Chondrocyte (in vitro differentiated cells): ENCODE measurements at regions not wholly inside any gene's neighbourhood (a gene's known extent, or its start where the extent isn't known, plus 50 kb on each side); places are given as distances from the start of the nearest gene placed in this dataset.

Experiments
- DNase-seq: peaks from one replicate; pipeline ENCODE4 v3.0.0; 2021; ENCODE audit warnings: mixed read lengths, low spot score
- H3K27ac Mint-ChIP-seq: one replicate; pipeline ENCODE4 v1.8.0; 2021; ENCODE audit warnings: mild to moderate bottlenecking, moderate library complexity, mixed read lengths; ENCODE audit not compliant: unreplicated experiment
- H3K27me3 Mint-ChIP-seq: 2 replicates; pipeline ENCODE4 v1.8.0; 2021; ENCODE audit warnings: low read depth, mixed read lengths
- H3K36me3 Mint-ChIP-seq: 2 replicates; pipeline ENCODE4 v1.8.0; 2021; ENCODE audit warnings: low read depth, mixed read lengths
- H3K4me1 Mint-ChIP-seq: 2 replicates; pipeline ENCODE4 v1.8.0; 2021; ENCODE audit warnings: low read depth, mild to moderate bottlenecking, mixed read lengths
- H3K4me3 Mint-ChIP-seq: one replicate; pipeline ENCODE4 v1.8.0; 2021; ENCODE audit warnings: mild to moderate bottlenecking, moderate library complexity, mixed read lengths; ENCODE audit not compliant: unreplicated experiment
- H3K9me3 Mint-ChIP-seq: 2 replicates; pipeline ENCODE4 v1.8.0; 2021; ENCODE audit warnings: low read depth, mixed read lengths
- CTCF ChIP-seq: fragments of 200-600 bp; sonication (generic); IDR thresholded peaks from 2 replicates; pipeline ENCODE4 v1.5.0; 2021; ENCODE audit warnings: antibody characterized with exemption, mild to moderate bottlenecking, moderate library complexity

DNA sequence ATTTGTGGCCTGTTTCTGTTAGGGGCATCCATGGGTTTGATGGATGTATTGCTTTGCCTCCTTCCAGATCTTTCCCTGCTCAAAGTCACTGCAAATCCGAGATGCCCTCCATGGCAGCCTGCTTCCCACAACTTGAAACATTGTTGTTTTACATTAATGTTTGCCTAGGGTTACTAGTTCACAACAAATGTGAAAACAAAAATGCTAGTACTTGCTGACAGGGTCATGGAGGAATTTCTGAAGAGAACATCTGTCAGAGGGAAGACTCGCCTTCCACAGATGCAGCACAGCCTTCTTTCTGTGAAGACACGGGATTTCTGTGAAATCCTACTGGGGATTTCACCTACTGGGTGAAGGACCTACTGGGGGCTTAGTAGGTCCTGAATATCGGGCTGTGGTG lies 260.0 kb upstream of the FN1 start:
- peaks cover 13% of the 10 kb centered on the region for H3K9me3 Mint-ChIP-seq
- H3K36me3 Mint-ChIP-seq = peaks cover 7% of the 10 kb centered on the region
- TF ChIP-seq CTCF = no peak
- H3K4me3 Mint-ChIP-seq = no peak overlapping the region
- DNase-seq = no peak
- H3K27me3 Mint-ChIP-seq = no peaks in the 10 kb centered on the region
- peak overlapping the region; percentile 47 for H3K27ac Mint-ChIP-seq
- peaks cover 76% of the 10 kb centered on the region for H3K4me1 Mint-ChIP-seq

GRCh38 chr2:215693999-215694580 lies 258.2 kb upstream of the FN1 start:
- H3K4me3 Mint-ChIP-seq = no peak overlapping the region

DNA sequence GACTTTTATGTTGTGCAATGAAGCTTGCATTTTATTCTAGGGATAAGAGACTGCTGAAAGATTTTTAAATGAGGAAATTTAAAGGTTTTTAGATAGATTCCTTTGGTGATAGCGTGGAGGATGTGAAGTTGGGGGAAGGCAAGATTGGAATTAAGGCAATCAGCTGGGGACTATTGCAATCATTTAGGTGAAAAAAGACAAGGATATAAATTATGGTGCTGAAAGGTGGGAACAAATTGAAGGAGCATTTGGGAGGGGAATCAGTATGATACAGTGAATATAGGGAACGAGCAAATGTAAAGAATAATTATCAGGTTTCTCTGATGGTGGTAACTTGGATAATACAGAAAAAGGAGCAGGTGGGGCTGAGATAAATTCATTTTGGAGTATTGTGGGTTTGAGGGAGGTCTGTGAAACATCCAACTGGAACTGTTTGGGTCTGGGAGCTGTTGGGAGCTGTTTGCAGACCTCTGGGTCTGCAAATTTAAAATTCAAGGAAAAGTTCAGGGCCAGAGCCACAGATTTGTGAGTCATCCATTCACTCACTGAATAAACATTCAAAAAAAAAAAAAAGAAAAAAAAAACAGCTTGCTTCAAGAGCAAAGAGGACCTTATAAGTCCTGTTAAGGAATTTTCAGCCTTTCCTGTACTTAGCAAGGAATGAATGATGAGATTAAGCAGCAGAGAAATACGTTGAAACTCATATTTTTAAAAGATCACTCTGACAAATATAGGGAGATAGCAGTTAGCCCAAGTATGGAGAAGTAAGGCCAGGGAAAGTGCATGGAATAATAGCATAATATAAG lies 257.5 kb upstream of the FN1 start:
- Mint-ChIP-seq H3K9me3 (peaks cover 7% of the 10 kb centered on the region), H3K4me1 (peaks cover 53% of the 10 kb centered on the region), H3K27ac (peak overlapping the region; percentile 87), H3K4me3 (no peak overlapping the region), H3K36me3 (peaks cover 5% of the 10 kb centered on the region), H3K27me3 (no peaks in the 10 kb centered on the region)
- TF ChIP-seq CTCF = no peak
- DNase-seq = no peak

More at GRCh38 chr2:215693999-215694580, 258.2 kb upstream of the FN1 start:
- Mint-ChIP-seq H3K27ac (peak overlapping the region; percentile 87), H3K4me1 (peaks cover 60% of the 10 kb centered on the region), H3K9me3 (peaks cover 9% of the 10 kb centered on the region), H3K27me3 (no peaks in the 10 kb centered on the region), H3K36me3 (peaks cover 5% of the 10 kb centered on the region)
- TF ChIP-seq CTCF = no peak
- DNase-seq = no peak

DNA sequence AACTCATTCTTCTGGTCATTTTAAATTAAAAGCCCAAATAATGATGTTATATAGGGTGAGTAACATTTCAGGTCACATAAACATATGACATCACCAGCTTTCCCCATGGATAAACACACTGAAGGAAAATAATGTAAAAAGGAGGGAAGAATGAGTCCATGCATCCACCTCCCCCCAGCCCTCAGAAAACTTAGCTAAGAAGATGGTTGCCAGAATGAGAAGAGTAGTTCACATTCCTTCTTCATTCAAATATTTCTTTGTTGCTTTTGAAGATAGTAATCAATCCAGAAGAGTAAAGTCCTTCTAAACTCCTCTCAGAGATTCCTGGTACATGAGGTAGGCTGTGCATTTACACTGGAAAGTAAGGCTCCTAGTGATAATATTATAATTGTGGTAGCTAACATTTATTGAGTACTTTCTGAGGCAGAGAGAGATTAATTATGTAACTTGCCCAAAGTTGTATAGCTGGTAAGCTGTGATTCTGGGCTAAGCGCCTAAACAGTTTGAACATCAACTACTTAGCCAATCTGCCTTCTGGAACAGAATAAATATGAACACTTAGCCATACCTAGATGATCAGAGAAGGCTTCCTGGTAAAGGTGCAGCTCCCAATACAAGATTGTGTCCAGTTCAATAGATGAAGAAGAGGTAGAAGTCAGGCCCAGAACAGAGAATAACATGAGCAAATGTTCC lies 256.7 kb upstream of the FN1 start:
- Mint-ChIP-seq H3K27ac (peak overlapping the region; percentile 87), H3K4me3 (no peak overlapping the region), H3K36me3 (peaks cover 2% of the 10 kb centered on the region), H3K9me3 (peaks cover 3% of the 10 kb centered on the region), H3K27me3 (no peaks in the 10 kb centered on the region), H3K4me1 (peaks cover 57% of the 10 kb centered on the region)
- TF ChIP-seq CTCF = no peak
- no peak for DNase-seq

DNA sequence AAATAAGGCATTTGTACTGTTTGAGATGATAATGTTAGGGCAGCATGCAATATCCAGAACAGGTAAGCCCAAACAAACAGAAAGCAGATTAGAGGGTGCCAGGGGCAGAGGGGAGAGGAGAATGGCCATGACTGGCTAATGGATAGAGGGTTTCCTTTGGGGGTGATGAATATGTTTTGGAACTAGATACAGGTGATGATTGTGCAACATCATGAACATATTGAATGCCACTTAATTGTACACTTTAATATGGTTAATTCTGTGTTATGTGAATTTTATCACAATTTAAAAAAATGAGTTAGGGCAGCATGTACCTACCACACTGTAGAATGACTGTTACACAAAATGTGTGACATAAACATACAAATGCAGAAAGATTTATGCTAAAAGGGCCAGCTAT lies 255.5 kb upstream of the FN1 start:
- TF ChIP-seq CTCF = no peak
- H3K27ac Mint-ChIP-seq = peak overlapping the region; percentile 87
- no peaks in the 10 kb centered on the region for H3K27me3 Mint-ChIP-seq
- peaks cover 2% of the 10 kb centered on the region for H3K36me3 Mint-ChIP-seq
- H3K9me3 Mint-ChIP-seq = peaks cover 3% of the 10 kb centered on the region
- no peak for DNase-seq
- H3K4me1 Mint-ChIP-seq = peaks cover 58% of the 10 kb centered on the region
- no peak overlapping the region for H3K4me3 Mint-ChIP-seq
